IPS DF 4.7 (cell line): ENCODE measurements at regions not wholly inside any gene's neighbourhood (a gene's known extent, or its start where the extent isn't known, plus 50 kb on each side); places are given as distances from the start of the nearest gene placed in this dataset.

Experiments
- DNase-seq: peaks from one replicate; pipeline ENCODE4 v3.0.0-alpha.2; 2013; ENCODE audit warnings: low spot score; ENCODE audit errors: extremely low read depth

GRCh38 chr7:25625306-25625992, 397.2 kb upstream of the NPVF start:
- no peak for DNase-seq

GRCh38 chr7:25626451-25627131, 398.3 kb upstream of the NPVF start:
- no peak for DNase-seq

- DNase-seq = no peak
Measured at GRCh38 chr7:25628446-25628845, 400.2 kb upstream of the NPVF start.

GRCh38 chr7:25632616-25633015, 404.3 kb upstream of the NPVF start:
- DNase-seq = no peak

- no peak for DNase-seq
Measured at GRCh38 chr7:25633426-25634036, 405.2 kb upstream of the NPVF start.

- DNase-seq = no peak
Measured at GRCh38 chr7:25636168-25636567, 407.9 kb upstream of the NPVF start.

GRCh38 chr7:25636871-25637283, 408.6 kb upstream of the NPVF start:
- no peak for DNase-seq

- DNase-seq = no peak
Measured at GRCh38 chr7:25638068-25638467, 409.8 kb upstream of the NPVF start.

- DNase-seq = no peak
Measured at GRCh38 chr7:25638590-25639244, 410.4 kb upstream of the NPVF start.

GRCh38 chr7:25642849-25643248, 414.6 kb upstream of the NPVF start:
- DNase-seq = no peak

GRCh38 chr7:25643286-25643685, 415.0 kb upstream of the NPVF start:
- no peak for DNase-seq

GRCh38 chr7:25643770-25644394, 415.6 kb upstream of the NPVF start:
- no peak for DNase-seq

GRCh38 chr7:25646726-25647413, 418.6 kb upstream of the NPVF start:
- DNase-seq = no peak

GRCh38 chr7:25647872-25648271, 419.6 kb upstream of the NPVF start:
- no peak for DNase-seq

GRCh38 chr7:25652366-25652765, 424.1 kb upstream of the NPVF start:
- DNase-seq = no peak

GRCh38 chr7:25653384-25653783, 425.1 kb upstream of the NPVF start:
- DNase-seq = no peak

- DNase-seq = no peak
Measured at GRCh38 chr7:25656071-25656470, 427.8 kb upstream of the NPVF start.

GRCh38 chr7:25656581-25657026, 428.3 kb upstream of the NPVF start:
- DNase-seq = no peak

GRCh38 chr7:25658375-25658774, 430.1 kb upstream of the NPVF start:
- DNase-seq = no peak

- no peak for DNase-seq
Measured at GRCh38 chr7:25659841-25660240, 431.6 kb upstream of the NPVF start.
